ENCODE measurements at regions not wholly inside any gene's neighbourhood (a gene's known extent, or its start where the extent isn't known, plus 50 kb on each side); places are given as distances from the start of the nearest gene placed in this dataset.
A peak's percentile ranks its signal among the peaks of the same experiment; 100 is the strongest.

GRCh38 chr9:89923961-89924504 is 319.2 kb downstream of the GADD45G start:
- DNase-seq = no peak

- no peak for DNase-seq
Measured at GRCh38 chr9:89924611-89925010, 319.8 kb downstream of the GADD45G start.

GRCh38 chr9:89926167-89926566 is 321.4 kb downstream of the GADD45G start:
- no peak for DNase-seq

- no peak for DNase-seq
Measured at GRCh38 chr9:89926691-89927220, 321.9 kb downstream of the GADD45G start.

GRCh38 chr9:89928106-89928505 is 323.3 kb downstream of the GADD45G start:
- no peak for DNase-seq

- DNase-seq = no peak
Measured at GRCh38 chr9:89928521-89929275, 323.9 kb downstream of the GADD45G start.

GRCh38 chr9:89929315-89929672 is 324.5 kb downstream of the GADD45G start:
- DNase-seq = no peak

GRCh38 chr9:89929673-89930480 is 325.1 kb downstream of the GADD45G start:
- peak; percentile 66 for DNase-seq

GRCh38 chr9:89933578-89933977 is 328.8 kb downstream of the GADD45G start:
- no peak for DNase-seq

- no peak for DNase-seq
Measured at GRCh38 chr9:89935115-89935514, 330.3 kb downstream of the GADD45G start.

- no peak for DNase-seq
Measured at GRCh38 chr9:89935801-89936200, 331.0 kb downstream of the GADD45G start.

GRCh38 chr9:89937051-89937450 is 332.2 kb downstream of the GADD45G start:
- no peak for DNase-seq

GRCh38 chr9:89939181-89939580 is 334.4 kb downstream of the GADD45G start:
- DNase-seq = no peak

- DNase-seq = no peak
Measured at GRCh38 chr9:89939626-89940292, 334.9 kb downstream of the GADD45G start.

GRCh38 chr9:89940625-89941024 is 335.8 kb downstream of the GADD45G start:
- no peak for DNase-seq

GRCh38 chr9:89941875-89942274 is 337.1 kb downstream of the GADD45G start:
- no peak for DNase-seq

- no peak for DNase-seq
Measured at GRCh38 chr9:89942643-89943042, 337.8 kb downstream of the GADD45G start.

- DNase-seq = no peak
Measured at GRCh38 chr9:89943309-89943708, 338.5 kb downstream of the GADD45G start.

- no peak for DNase-seq
Measured at GRCh38 chr9:89943728-89944127, 338.9 kb downstream of the GADD45G start.

- DNase-seq = no peak
Measured at GRCh38 chr9:89945133-89945532, 340.3 kb downstream of the GADD45G start.

GRCh38 chr9:89946741-89947140 is 341.9 kb downstream of the GADD45G start:
- no peak for DNase-seq

- DNase-seq = no peak
Measured at GRCh38 chr9:89949111-89949510, 344.3 kb downstream of the GADD45G start.

GRCh38 chr9:89951675-89952074 is 346.9 kb downstream of the GADD45G start:
- no peak for DNase-seq
